RPMI7951 (cell line): ENCODE measurements at regions not wholly inside any gene's neighbourhood (a gene's known extent, or its start where the extent isn't known, plus 50 kb on each side); places are given as distances from the start of the nearest gene placed in this dataset.

Experiments
- DNase-seq: peaks from one replicate; pipeline ENCODE4 v3.0.0-alpha.2; 2012; ENCODE audit warnings: low read depth

DNA sequence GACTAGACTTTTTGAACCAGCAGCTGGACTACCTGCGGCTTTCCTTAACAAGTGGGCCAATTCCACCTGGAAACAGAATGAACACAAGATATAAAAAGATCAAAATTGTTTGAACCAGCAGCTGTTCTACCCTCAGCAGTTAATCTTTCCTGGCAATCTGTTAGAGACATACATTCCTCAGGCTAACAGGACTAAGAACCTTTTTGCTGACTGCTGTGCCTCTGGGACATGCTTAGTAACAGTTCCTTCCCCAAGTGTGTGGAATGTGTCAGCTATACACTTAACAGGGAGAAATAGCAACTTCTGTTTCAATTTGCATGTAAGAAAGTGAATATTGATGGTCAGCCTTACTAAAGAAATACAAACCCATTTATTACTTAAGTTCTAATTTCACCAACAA is 554.4 kb downstream of the ARAP2 start:
- DNase-seq = no peak

DNA sequence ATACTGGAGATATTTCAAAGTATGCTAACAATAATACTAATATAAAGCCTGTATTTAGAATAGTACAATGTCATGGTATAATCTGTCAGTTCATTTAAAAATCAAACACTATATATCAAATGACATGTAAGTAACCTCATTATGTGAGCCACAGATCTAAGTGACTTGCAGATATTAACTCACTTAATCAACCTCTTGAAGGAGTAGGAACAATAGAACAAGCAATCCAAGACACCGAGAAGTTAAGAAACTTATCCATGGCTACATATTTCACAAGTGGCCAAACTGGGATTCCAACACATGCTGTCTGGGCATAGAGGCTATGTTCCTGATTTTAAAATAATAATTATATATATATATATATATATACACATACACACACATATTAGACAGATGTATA is 554.0 kb downstream of the ARAP2 start:
- no peak for DNase-seq

DNA sequence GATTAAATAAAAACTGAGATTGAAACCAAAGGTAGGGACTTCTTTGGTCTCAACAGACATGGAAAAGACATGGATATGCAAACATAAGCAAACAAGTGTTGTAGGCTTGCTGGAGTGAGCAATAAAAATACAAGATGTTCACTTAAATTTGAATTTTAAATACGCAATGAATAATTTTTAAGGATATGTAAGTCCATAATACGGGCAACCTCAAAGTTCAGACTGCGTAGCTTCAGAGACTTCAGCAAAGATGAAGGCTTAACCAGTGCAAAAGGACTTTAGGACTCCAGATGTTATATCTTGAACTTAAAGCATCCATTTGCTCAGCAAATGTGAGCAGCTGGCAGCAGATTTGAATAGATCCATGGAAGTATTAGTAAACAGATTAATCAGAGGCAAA is 549.3 kb downstream of the ARAP2 start:
- no peak for DNase-seq

DNA sequence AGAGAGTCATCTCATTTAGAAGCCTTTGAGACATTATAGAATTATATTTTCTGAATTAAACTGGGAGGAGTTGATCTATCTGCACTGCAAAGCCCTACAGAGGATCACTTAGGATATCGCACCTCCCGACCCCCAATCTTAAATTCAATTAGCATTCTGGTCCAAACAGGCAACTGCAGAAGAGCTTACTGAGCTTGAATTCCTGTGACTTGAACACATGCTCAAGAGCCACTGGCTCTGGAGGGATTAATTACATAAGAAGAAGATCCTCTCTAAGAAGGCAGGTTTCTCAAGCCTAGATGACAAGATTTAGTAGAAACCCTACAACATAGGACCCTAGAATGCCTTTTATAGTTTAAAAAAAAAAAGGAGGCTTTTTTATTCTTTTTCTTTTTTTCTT is 548.9 kb downstream of the ARAP2 start:
- no peak for DNase-seq

DNA sequence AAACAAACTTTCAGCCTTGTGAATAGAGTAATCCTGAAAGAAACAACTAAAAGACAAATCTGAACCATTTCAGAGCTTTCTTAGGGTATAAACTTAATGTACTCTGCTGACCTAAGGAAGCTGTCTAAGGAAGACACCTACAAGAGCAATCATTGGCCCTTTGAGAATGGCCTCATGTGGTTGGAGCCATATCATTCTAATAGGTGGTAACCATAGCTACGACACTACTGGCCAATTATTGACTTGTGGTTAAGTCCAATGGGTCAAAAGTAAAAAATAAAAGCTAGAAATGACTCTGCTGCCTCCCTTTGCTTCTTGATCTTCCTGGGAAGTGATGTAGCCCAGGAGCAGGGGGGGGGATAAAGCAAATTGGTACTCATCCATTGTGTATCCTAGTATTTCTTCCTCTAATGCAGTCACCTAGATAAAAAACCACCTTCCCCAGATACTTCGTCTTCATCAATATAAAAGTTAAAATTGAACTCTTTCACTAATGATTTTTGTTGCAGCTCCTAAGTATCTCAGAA is 547.0 kb downstream of the ARAP2 start:
- no peak for DNase-seq

DNA sequence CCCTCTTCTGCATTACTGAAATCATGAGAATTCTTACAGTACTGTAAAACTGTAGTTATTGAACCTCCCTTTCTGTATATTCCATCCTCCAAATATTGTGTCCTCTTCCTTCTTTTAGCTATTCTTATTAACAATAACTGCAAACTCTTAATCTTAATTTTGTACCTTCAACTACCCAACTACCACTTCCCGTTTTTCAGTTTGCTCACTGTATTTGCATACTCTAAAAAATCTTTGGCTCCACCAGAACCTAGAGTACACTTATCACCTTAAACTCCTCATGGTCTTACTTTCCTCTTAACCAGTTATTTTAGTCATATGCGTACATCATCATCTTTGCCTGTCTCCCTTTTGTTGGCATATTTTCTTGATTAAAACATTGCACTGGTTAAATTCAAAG is 543.7 kb downstream of the ARAP2 start:
- DNase-seq = no peak

GRCh38 chr4:35709080-35709479 is 535.2 kb downstream of the ARAP2 start:
- DNase-seq = no peak

DNA sequence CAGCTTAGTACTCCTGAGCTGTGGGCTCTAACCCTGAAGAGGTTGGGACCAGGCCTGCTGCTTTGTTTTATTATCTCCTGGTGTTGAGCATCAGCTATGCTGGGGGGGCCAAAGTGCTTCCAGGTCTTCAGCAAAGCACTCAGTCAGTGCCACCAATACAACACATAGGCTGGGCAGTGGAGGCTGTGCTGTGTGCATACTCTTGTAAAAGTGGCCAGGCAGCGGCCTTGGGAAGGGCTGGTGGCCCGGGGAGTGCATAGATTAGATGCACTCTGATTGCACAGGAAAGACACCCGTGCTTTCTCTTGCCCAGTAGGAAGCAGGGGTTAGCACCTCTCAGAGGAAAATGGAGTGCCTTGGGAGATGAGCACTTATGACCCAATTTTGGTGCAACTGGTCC is 534.0 kb downstream of the ARAP2 start:
- no peak for DNase-seq

DNA sequence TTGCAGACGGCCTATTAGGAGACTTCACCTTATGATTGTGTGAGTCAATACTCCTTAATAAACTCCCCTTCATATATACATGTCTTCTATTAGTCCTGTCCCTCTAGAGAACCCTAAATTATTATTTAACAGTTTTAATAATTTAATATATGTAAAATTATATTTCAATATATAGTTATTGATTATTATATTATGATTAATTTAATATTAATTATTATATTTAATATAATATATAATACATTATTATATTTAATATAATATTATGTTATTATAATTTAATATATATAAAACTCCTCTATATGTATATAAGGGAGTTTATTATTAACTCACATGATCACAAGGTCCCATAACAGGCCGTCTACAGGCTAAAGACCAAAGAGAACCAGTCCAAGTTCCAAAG is 533.2 kb downstream of the ARAP2 start:
- DNase-seq = no peak

DNA sequence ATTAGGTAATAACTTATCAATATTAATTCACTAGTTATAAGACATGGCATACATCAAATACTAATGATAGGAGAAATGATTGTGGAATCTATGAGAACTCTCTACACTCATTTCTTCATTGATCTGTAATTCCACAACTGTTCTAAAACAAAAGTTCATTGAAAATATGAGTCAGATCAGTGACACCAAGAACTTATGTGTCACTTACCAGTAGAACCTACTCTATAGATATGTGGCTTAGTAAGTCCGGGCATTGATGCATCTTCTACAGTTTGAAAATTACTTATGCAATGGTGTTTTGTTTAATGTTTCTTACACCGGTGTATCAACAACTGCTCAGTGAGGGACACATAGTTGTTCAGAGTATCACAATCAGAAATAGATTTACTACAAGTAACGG is 520.3 kb downstream of the ARAP2 start:
- no peak for DNase-seq

DNA sequence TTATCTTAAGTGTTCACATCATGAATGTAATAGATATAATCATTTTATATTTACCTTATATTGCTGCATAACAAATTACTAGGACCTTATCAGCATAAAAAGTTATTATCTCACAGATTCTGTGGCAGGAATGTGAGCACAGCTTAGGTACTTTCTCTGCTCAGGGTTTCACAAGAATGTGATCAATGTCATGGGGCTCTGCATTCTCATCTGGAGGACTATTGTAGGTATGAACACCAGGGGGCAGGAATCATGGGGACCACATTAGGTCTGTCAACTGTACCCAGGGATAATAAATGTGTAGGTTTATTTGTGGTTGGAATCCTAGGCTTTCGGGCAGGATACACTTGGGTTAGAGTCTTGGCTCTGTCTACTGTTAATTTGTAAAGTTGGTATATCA is 519.2 kb downstream of the ARAP2 start:
- no peak for DNase-seq

DNA sequence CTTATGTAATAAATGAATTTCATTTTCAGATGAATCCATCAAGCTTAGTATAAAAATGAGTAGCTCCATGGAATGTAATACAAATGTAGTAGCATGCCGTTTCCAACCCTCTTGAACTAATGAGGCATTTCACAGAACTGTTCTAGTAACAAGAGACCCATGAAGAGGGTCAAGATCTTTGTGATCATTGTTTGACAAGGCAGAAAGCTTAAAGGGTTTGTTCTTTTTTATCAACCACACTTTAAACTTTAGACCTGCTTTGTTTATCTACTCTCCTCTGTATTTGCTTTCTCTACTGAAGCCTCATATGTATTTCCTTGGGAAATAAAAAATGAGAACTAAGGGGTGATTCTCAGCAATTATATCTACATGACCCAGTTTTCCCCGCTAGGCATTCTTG is 513.9 kb downstream of the ARAP2 start:
- no peak for DNase-seq

- DNase-seq = no peak
Observed at GRCh38 chr4:35734381-35735098, 509.8 kb downstream of the ARAP2 start.

GRCh38 chr4:35739308-35739707 is 505.0 kb downstream of the ARAP2 start:
- DNase-seq = no peak

GRCh38 chr4:35754047-35754446 is 490.3 kb downstream of the ARAP2 start:
- no peak for DNase-seq

- DNase-seq = no peak
Observed at GRCh38 chr4:35757836-35758235, 486.5 kb downstream of the ARAP2 start.

DNA sequence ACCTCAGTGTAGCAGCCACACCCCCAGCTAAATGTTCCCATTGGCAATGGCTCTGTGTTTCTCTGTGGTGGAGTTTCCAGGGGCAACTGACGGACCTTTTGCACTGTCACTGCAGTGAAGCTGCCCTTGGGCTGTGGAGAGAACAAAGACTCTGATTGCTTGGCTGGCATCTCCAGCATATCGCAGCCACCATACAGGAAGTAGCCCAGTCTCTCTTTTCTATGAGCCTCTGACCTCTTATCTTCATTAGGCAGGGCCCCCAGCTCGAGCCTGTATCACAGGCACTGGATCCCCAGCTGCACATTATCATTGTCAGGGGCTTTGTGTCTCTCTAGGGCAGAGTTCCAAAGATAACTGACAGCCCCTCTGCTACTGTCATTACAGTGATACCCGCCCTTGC is 483.5 kb downstream of the ARAP2 start:
- no peak for DNase-seq

GRCh38 chr4:35771571-35771970 is 472.7 kb downstream of the ARAP2 start:
- no peak for DNase-seq

DNA sequence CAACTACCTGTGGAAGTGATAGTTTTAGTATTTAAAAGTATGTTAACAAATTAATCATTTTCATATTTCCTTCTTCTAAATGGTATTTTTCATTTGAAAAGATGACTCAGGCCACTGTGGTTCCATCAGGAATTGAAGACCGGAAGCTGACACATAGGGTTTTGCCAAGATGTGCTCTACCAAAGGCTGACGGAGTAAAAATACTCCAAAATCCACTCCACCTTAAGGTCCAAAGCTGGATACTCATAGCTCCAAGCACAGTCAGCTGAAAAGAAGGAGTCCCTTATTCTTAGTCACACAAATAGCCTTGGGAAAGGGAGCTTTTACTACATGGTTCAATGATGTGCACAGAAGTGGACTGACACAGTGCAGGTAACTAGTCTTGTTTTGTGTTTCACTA is 472.0 kb downstream of the ARAP2 start:
- peak; percentile 25 for DNase-seq

DNA sequence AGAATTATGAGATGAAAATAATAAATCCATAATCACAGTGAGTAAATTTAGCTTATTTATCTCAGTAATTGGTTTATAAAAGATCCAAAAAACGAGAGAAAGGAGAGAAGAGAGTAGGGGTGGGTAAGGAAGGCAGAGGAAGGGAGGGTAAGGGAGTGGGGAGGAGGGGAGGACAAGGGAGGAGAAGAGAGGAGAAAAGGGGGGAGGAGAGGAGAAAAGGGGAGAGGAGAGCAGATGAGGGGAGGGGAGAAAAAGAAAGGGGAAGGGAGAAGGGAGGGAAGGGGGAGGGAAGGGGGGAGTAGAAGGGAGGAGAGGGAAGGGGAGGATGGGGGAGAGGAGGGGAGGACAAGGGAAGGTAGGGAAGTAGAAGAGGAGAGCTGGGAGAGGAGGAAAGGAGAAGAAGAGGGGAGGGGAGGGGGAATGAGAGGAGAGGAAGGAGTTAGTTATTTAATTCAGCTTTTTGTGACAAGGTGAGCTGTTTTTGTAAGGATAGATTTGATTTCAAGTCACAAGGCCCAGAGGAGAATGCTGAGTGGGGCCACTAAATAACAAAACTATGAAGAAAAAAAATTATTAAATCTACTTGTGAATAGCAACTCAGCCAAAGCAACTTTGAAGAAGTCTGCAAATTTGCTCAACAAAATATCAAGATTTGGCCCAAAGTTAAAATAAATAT is 454.3 kb downstream of the ARAP2 start:
- DNase-seq = no peak

DNA sequence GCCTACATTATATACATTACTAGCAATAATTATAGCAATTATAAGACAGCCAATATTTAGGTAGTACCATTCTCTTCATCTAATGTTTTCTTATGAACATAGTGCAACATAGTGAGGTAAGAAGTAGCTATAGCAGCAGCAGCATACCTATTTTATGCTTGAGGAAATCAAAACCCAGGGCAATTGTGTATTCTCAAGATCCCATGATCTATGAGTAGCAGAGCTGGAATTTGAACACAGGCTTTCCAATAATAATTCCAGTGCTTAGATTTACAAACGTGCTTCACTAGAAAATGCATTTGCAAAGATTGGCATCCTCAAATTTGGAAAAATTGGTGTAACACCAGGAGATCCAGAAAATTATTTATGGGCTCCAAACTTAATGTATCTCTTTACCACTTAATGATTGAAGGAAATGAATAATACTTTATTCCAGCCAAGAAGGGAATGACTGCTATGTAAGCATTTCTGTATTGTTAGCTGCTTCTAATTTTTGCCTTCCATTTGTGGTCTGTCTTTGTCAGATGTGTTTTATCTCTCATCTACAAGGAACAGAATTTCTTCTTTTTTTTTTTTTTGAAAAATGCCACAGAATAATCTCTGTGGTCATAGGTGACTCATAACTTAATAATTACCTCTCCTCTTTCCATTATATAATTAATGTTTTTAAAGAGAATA is 451.1 kb downstream of the ARAP2 start:
- DNase-seq = no peak

DNA sequence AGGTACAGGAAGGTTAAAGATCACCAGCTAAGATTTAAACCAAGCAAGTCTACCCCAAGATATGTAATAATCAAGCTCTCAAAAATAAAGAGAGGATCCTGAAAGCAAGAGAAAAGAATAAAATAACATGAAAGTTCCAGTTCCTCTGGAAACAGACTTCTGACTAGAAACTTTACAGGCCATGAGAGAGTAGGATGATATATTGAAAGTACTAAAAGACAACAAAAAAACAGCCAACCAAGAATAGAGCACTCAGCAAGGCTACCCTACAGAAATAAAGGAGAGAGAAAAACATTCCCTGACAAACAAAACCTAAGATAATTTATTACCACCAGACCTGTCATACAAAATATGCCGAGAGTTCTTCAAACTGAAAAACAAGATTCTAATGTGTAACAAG is 450.5 kb downstream of the ARAP2 start:
- no peak for DNase-seq

DNA sequence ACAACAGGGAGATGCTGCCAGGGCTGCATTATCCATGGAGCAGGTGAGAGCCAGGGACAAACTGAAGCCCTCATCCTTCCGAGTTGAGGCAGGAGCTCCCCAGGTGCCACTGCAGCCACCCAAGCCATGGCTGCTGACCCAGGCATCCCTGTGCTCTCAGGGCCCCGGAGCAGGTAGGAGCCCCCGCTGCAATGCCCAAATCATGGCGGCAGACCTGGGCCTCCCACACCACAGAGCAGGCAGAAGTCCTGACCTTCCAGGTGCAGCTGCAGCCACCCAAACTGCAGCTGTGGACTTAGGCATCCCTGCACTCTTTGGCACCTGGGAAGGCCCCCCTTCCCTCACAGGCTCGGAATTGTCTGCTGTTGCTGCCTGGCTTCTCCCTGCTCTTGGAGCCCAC is 443.6 kb downstream of the ARAP2 start:
- no peak for DNase-seq
